DND-41 (cell line): ENCODE measurements at regions not wholly inside any gene's neighbourhood (a gene's known extent, or its start where the extent isn't known, plus 50 kb on each side); places are given as distances from the start of the nearest gene placed in this dataset.

Experiments
- CTCF ChIP-seq: IDR thresholded peaks from 2 replicates; pipeline ENCODE4 v1.5.1; 2012; ENCODE audit warnings: borderline replicate concordance, low read length, moderate library complexity, mild to moderate bottlenecking; ENCODE audit not compliant: poor library complexity, severe bottlenecking; ENCODE audit errors: extremely low read depth
- EZH2 ChIP-seq: IDR thresholded peaks from 3 replicates; pipeline ENCODE4 v1.6.1; 2012; ENCODE audit warnings: borderline replicate concordance, low read depth, mild to moderate bottlenecking, moderate library complexity, low read length, inconsistent platforms; ENCODE audit not compliant: severe bottlenecking

DNA sequence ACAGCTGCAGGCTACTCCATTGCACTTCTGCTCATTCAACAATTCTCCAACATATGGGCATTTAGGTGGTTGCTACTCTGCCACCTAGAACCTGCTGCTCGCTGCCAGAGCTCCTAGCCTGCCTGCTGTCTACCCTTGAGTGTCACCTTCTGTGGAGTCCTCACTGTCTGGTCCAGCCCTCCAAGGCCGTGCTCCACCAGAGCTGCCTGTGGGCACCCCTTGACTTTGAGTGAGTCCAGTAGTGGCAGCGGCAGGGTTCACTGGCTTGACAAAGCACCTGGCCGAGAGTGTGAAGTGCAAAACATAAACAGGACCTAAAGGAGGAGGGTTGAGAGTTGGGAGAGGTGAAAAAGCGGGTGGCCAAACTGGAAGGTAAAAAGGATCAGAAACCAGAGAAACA is 120.3 kb upstream of the DNAH14 start:
- no peak for TF ChIP-seq CTCF
- no peak for TF ChIP-seq EZH2
